Uterus (tissue), 3 donors: ENCODE measurements at regions not wholly inside any gene's neighbourhood (a gene's known extent, or its start where the extent isn't known, plus 50 kb on each side); places are given as distances from the start of the nearest gene placed in this dataset.

Experiments used
- DNase-seq, 2 donors: peaks; one replicate each; pipeline ENCODE4 v3.0.0-alpha.2; 2019 to 2020
- H3K27ac ChIP-seq, 2 donors: fragments of 200-600 bp; sonication (generic); 1 replicate in 1 of 2; 2 replicates in 1 of 2; pipeline ENCODE4 v1.5.1; 2016 to 2018
- H3K27me3 ChIP-seq, 2 donors: fragments of 200-600 bp; sonication (generic); one replicate each; pipeline ENCODE4 v1.5.1; 2018 to 2019; ENCODE audit warnings: control low read depth in 1 of 2
- H3K36me3 ChIP-seq, 2 donors: fragments of 200-600 bp; sonication (generic); one replicate each; pipeline ENCODE4 v1.5.1; 2019; ENCODE audit warnings: control low read depth in 1 of 2
- H3K4me1 ChIP-seq, 2 donors: fragments of 200-600 bp; sonication (generic); one replicate each; pipeline ENCODE4 v1.5.1; 2018 to 2019; ENCODE audit warnings: control low read depth in 1 of 2
- H3K4me3 ChIP-seq, 2 donors: fragments of 200-600 bp; sonication (generic); 1 replicate in 1 of 2; 2 replicates in 1 of 2; pipeline ENCODE4 v1.5.1; 2018 to 2019; ENCODE audit warnings: mild to moderate bottlenecking in 1 of 2
- H3K9me3 ChIP-seq, 2 donors: fragments of 200-600 bp; sonication (generic); one replicate each; pipeline ENCODE4 v1.5.1; 2019; ENCODE audit warnings: control low read depth in 1 of 2
- CTCF ChIP-seq, 4 experiments: fragments of 200-600 bp in 2 of 4; fragments of 450-650 bp in 2 of 4; sonication (generic) in 2 of 4; IDR thresholded peaks; one replicate each; pipeline ENCODE4 v1.5.1; 2016 to 2019; ENCODE audit warnings: antibody characterized with exemption in 4 of 4, mild to moderate bottlenecking in 2 of 4, moderate library complexity in 1 of 4
- POLR2A ChIP-seq, 2 donors: fragments of 450-650 bp; IDR thresholded peaks; one replicate each; pipeline ENCODE4 v1.6.1; 2016; ENCODE audit warnings: antibody characterized with exemption in 2 of 2, mild to moderate bottlenecking in 1 of 2, moderate library complexity in 1 of 2
- intact Hi-C: fragments of 100-400 bp; cut with DNase I; formaldehyde crosslinking; loops from one replicate; pipeline ENCODE4 v1.15.1; 2023; ENCODE audit warnings: low total_unique reads
- donor health status: DM: yes; HTN: yes; CAD: no.

GRCh38 chr4:127211650-127212560, 420.9 kb upstream of the INTU start:
- intact Hi-C loops: no loop called here
- TF ChIP-seq POLR2A (IDR thresholded peaks at IDR 0.05): no peak
- no peak for TF ChIP-seq CTCF (IDR thresholded peaks at IDR 0.05)
- no peak for DNase-seq
- Histone ChIP-seq H3K27me3 (no peaks in the 10 kb centered on the region), H3K9me3 (no peaks in the 10 kb centered on the region), H3K27ac (peak overlapping the region in 1 of 2 donors; percentile 25), H3K36me3 (no peaks in the 10 kb centered on the region), H3K4me3 (no peak overlapping the region), H3K4me1 (peaks cover 0 to 3% of the 10 kb centered on the region in 2 donors)

GRCh38 chr4:127212701-127213100, 420.1 kb upstream of the INTU start:
- Histone ChIP-seq H3K36me3 (no peaks in the 10 kb centered on the region), H3K27ac (peak overlapping the region in 1 of 2 donors; percentile 25), H3K4me3 (no peak overlapping the region), H3K9me3 (no peaks in the 10 kb centered on the region), H3K4me1 (peaks cover 0 to 3% of the 10 kb centered on the region in 2 donors), H3K27me3 (no peaks in the 10 kb centered on the region)
- intact Hi-C loops: no loop called here
- TF ChIP-seq POLR2A (IDR thresholded peaks at IDR 0.05) (no peak), CTCF (IDR thresholded peaks at IDR 0.05) (no peak)
- DNase-seq: no peak

DNA sequence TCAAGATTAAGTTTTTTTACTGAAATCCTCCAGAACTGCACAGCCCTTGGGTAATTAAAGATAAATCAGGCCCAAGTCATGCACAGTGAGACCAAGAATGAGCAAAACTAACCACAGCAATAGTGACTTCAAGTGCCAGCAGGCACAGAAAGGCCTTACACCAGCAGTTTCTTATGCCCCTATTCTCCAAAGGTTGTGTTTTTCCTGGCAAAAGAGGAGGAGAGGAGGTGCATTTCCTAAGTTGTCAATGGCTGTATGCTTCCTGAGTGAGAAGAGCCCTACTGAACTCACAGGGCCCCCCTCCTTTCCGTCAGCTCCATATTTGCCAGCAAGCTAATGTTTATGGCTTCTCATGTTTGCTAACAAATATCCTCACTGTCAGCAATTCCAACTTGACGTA, 418.7 kb upstream of the INTU start:
- intact Hi-C loops: no loop called here
- DNase-seq: no peak
- Histone ChIP-seq H3K36me3 (no peaks in the 10 kb centered on the region), H3K27ac (no peak overlapping the region), H3K27me3 (no peaks in the 10 kb centered on the region), H3K9me3 (no peaks in the 10 kb centered on the region), H3K4me3 (no peak overlapping the region), H3K4me1 (peaks cover 0 to 3% of the 10 kb centered on the region in 2 donors)
- TF ChIP-seq CTCF (IDR thresholded peaks at IDR 0.05) (no peak), POLR2A (IDR thresholded peaks at IDR 0.05) (no peak)

DNA sequence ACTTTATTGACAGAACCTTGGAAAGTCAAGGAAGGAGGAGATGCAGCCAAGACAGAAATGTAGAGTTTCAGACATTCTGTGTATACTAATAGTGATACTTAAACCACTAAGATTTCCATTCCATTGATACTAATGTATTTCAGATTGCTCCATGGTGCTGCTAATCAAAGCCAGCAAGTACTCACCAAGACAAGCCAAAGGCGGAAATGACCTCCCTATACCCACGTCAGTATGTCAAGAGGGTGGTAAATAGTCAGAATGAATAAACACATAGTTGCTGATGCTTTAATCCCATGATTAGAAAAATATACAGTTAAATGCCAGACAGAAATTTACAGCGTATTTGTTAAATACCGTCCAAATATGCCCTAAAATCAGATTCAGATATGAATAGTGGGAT, 417.8 kb upstream of the INTU start:
- no peak for TF ChIP-seq CTCF (IDR thresholded peaks at IDR 0.05)
- no peak overlapping the region for H3K27ac ChIP-seq
- H3K36me3 ChIP-seq: no peaks in the 10 kb centered on the region
- intact Hi-C loops: no loop called here
- no peak overlapping the region for H3K4me3 ChIP-seq
- peaks cover 0 to 3% of the 10 kb centered on the region in 2 donors for H3K4me1 ChIP-seq
- DNase-seq: no peak
- no peaks in the 10 kb centered on the region for H3K9me3 ChIP-seq
- no peaks in the 10 kb centered on the region for H3K27me3 ChIP-seq

DNA sequence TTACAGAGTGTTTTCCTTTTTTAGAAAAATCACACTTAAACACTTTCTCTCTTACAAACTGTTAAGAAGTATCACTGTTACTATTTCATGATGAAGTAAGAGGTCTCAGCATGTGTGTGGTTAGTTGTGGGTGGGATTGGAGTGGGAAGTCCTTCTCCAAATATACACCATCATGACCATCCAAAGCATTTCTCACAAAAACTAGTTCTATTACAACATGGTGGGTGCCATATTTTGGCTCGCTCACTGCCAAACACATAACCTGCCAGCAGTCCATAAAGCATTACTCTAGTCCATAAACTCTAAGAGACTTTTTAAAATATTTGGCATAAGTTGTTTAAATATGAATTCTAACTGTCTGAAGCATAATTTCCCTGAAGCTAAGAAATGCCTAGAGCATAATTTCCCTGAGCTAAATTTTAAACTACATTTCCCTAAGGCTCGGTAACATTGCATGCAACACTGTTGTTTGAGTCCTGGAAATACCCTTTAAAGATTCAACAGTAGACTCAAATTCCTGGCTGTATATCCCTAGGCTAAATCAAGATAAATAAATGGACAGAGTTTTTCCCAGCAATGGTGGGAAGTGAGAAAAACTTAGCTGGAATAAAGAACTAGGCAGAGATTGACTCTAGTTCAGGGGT, 415.0 kb upstream of the INTU start:
- H3K4me1 ChIP-seq: no peaks in the 10 kb centered on the region
- no peak overlapping the region for H3K27ac ChIP-seq
- DNase-seq: no peak
- no peaks in the 10 kb centered on the region for H3K27me3 ChIP-seq
- intact Hi-C loops: no loop called here
- no peak overlapping the region for H3K4me3 ChIP-seq
- no peaks in the 10 kb centered on the region for H3K36me3 ChIP-seq
- TF ChIP-seq CTCF (IDR thresholded peaks at IDR 0.05) (no peak), POLR2A (IDR thresholded peaks at IDR 0.05) (no peak)
- H3K9me3 ChIP-seq: no peaks in the 10 kb centered on the region
